ENCODE measurements at regions not wholly inside any gene's neighbourhood (a gene's known extent, or its start where the extent isn't known, plus 50 kb on each side); places are given as distances from the start of the nearest gene placed in this dataset.

- H3K4me3 ChIP-seq (ENCODE audit: insufficient read depth, low read depth, low read length) = no peak overlapping the region
- DNase-seq (no peak), ATAC-seq (ENCODE audit: low read depth) (no peak)
- H3K23ac ChIP-seq (ENCODE audit: low read depth, low read length) = no peak overlapping the region
- H4K5ac ChIP-seq (ENCODE audit: low read depth, low read length) = no peak overlapping the region
- H3K4ac ChIP-seq (ENCODE audit: low read depth, low read length) = no peak overlapping the region
- H3K56ac ChIP-seq (ENCODE audit: extremely low read depth, insufficient read depth, low read length) = no peak overlapping the region
- H2BK5ac ChIP-seq (ENCODE audit: low read depth, low read length, poor library complexity, severe bottlenecking) = no peak overlapping the region
- H3K27me3 ChIP-seq (ENCODE audit: control insufficient read depth, insufficient read depth, low read length) = no peaks in the 10 kb centered on the region
- H2AFZ ChIP-seq (replicated peaks; ENCODE audit: low read length, poor library complexity) = no peak overlapping the region
- TF ChIP-seq CHD1 (IDR thresholded peaks at IDR 0.05; ENCODE audit: low read depth, low read length) (no peak), POLR2A (IDR thresholded peaks at IDR 0.05; ENCODE audit: low read depth, low read length) (no peak), SMC3 (IDR thresholded peaks at IDR 0.05; ENCODE audit: low read depth, low read length) (no peak), NFE2L2 (IDR thresholded peaks at IDR 0.05; ENCODE audit: low read depth, low read length) (no peak), CEBPB (IDR thresholded peaks at IDR 0.05; ENCODE audit: low read depth, low read length) (no peak), BHLHE40 (IDR thresholded peaks at IDR 0.05; ENCODE audit: low read depth, low read length) (no peak), RCOR1 (IDR thresholded peaks at IDR 0.05; ENCODE audit: insufficient replicate concordance, low read length) (no peak), MAFK (IDR thresholded peaks at IDR 0.05; ENCODE audit: low read depth, low read length) (no peak)
- TF ChIP-seq, protein P1, sequence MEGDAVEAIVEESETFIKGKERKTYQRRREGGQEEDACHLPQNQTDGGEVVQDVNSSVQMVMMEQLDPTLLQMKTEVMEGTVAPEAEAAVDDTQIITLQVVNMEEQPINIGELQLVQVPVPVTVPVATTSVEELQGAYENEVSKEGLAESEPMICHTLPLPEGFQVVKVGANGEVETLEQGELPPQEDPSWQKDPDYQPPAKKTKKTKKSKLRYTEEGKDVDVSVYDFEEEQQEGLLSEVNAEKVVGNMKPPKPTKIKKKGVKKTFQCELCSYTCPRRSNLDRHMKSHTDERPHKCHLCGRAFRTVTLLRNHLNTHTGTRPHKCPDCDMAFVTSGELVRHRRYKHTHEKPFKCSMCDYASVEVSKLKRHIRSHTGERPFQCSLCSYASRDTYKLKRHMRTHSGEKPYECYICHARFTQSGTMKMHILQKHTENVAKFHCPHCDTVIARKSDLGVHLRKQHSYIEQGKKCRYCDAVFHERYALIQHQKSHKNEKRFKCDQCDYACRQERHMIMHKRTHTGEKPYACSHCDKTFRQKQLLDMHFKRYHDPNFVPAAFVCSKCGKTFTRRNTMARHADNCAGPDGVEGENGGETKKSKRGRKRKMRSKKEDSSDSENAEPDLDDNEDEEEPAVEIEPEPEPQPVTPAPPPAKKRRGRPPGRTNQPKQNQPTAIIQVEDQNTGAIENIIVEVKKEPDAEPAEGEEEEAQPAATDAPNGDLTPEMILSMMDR (conservative IDR thresholded peaks at IDR 0.05; ENCODE audit: low read depth, low read length) = no peak
- H2AK5ac ChIP-seq (ENCODE audit: low read depth, low read length) = no peak overlapping the region
- intact Hi-C loops (cut with micrococcal nuclease) (no loop called here), dilution Hi-C loops (cut with HindIII; ENCODE audit: low sequenced_read_pairs, unreplicated experiment) (no loop called here), in situ Hi-C loops (cut with MboI; ENCODE audit: low sequenced_read_pairs) (no loop called here)
- BruUV-seq (replicated peaks) = no TSS peak
- H3K9me3 ChIP-seq (ENCODE audit: control insufficient read depth, insufficient read depth, low read length) = no peaks in the 10 kb centered on the region
- no peaks in the 10 kb centered on the region for H3K36me3 ChIP-seq (ENCODE audit: control insufficient read depth, insufficient read depth, low read length)
- H3K4me2 ChIP-seq (ENCODE audit: low read depth, low read length) = no peak overlapping the region
- H3K9me1 ChIP-seq (ENCODE audit: insufficient read depth, low read length) = no peaks in the 10 kb centered on the region
- no peak overlapping the region for H2BK20ac ChIP-seq (ENCODE audit: low read depth, low read length)
- no peak overlapping the region for H3K18ac ChIP-seq (ENCODE audit: low read depth, low read length)
- H3K79me1 ChIP-seq (ENCODE audit: low read depth in 1 of 2, low read length in 2 of 2) = no peaks in the 10 kb centered on the region
- 100% methylated on average over 1 of the region's 1 CpG; no CpG with 5 or more reads in 1 of the 2 experiments for WGBS, 2 experiments (ENCODE audit: extremely low coverage in 2 of 2, insufficient read length in 1 of 2)
- H4K8ac ChIP-seq (ENCODE audit: low read depth in 2 of 2, low read length in 2 of 2) = no peak overlapping the region
- ChIA-PET CTCF (interaction anchor here (0.6 to 1.1 kb wide), 2 partner anchors 42 to 96 kb away, joined by 3 to 6 read pairs; no protein-coding TSS in a partner anchor), POLR2A (ENCODE audit: unreplicated experiment) (no interaction called here)
- peaks cover 7% of the 10 kb centered on the region for H3K4me1 ChIP-seq (ENCODE audit: control insufficient read depth, insufficient read depth, low read length)
- no peak overlapping the region for H3K9ac ChIP-seq (ENCODE audit: low read depth, low read length)
- H3K14ac ChIP-seq (replicated peaks; ENCODE audit: low read depth, low read length) = no peak overlapping the region
- H2BK120ac ChIP-seq (ENCODE audit: low read depth, low read length) = no peak overlapping the region
- no peak overlapping the region for H2AK9ac ChIP-seq (replicated peaks; ENCODE audit: low read depth, low read length, poor library complexity)
- H2BK15ac ChIP-seq (ENCODE audit: low read depth, low read length) = no peak overlapping the region
- no peak overlapping the region for H3K27ac ChIP-seq (ENCODE audit: insufficient read depth, low read length)
- H4K91ac ChIP-seq (ENCODE audit: insufficient read depth, low read depth, low read length) = no peak overlapping the region
- H4K20me1 ChIP-seq (ENCODE audit: insufficient read depth, low read length) = no peaks in the 10 kb centered on the region
These were observed 193.4 kb downstream of the CASP12 start for GRCh38 chr11:104704888-104705287.

All from IMR-90 (cell line).